ENCODE measurements at regions not wholly inside any gene's neighbourhood (a gene's known extent, or its start where the extent isn't known, plus 50 kb on each side); places are given as distances from the start of the nearest gene placed in this dataset.
A peak's percentile ranks its signal among the peaks of the same experiment; 100 is the strongest.
"Not testable (repeated sequence)": the region's sequence is repeated elsewhere in the genome, so short reads cannot be mapped to it uniquely, and the experiment has no call there.

- CTCF ChIA-PET; H3K27ac ChIP-seq (ENCODE audit: low read depth, low read length); H3K4me3 ChIP-seq (ENCODE audit: low read length); H3K4me1 Mint-ChIP-seq; H3K9me3 ChIP-seq (ENCODE audit: control insufficient read depth in 2 of 3, low read length in 3 of 3); H3K4me1 ChIP-seq (ENCODE audit: control insufficient read depth in 2 of 2, insufficient read depth in 2 of 2, low read length in 2 of 2); H3K27me3 ChIP-seq (ENCODE audit: control insufficient read depth in 2 of 2, insufficient read depth in 2 of 2, low read length in 2 of 2); DNase-seq; H3K27ac Mint-ChIP-seq; H3K27me3 Mint-ChIP-seq; intact Hi-C loops (cut with micrococcal nuclease); H3K4me3 Mint-ChIP-seq; H3K36me3 ChIP-seq (ENCODE audit: control insufficient read depth in 2 of 3, insufficient read depth in 3 of 3, low read length in 3 of 3); POLR2A ChIA-PET; ATAC-seq: not testable (repeated sequence)
- peaks cover 0 to 16% (median 8%) of the 10 kb centered on the region in 5 donors for H3K36me3 Mint-ChIP-seq
- peaks cover 14 to 71% (median 28%) of the 10 kb centered on the region in 11 donors for H3K9me3 Mint-ChIP-seq
Measured at GRCh38 chr1:65552484-65552883, 132.0 kb downstream of the LEPR start.

GRCh38 chr1:65554086-65554764 lies 133.8 kb downstream of the LEPR start:
- H3K4me3 Mint-ChIP-seq; intact Hi-C loops (cut with micrococcal nuclease); H3K27ac Mint-ChIP-seq; ATAC-seq; H3K27ac ChIP-seq (ENCODE audit: low read depth, low read length); H3K27me3 Mint-ChIP-seq; CTCF ChIA-PET; H3K36me3 ChIP-seq (ENCODE audit: control insufficient read depth in 2 of 3, insufficient read depth in 3 of 3, low read length in 3 of 3); DNase-seq; POLR2A ChIA-PET; H3K9me3 ChIP-seq (ENCODE audit: control insufficient read depth in 2 of 3, low read length in 3 of 3); H3K27me3 ChIP-seq (ENCODE audit: control insufficient read depth in 2 of 2, insufficient read depth in 2 of 2, low read length in 2 of 2); H3K4me1 ChIP-seq (ENCODE audit: control insufficient read depth in 2 of 2, insufficient read depth in 2 of 2, low read length in 2 of 2); H3K4me1 Mint-ChIP-seq; H3K4me3 ChIP-seq (ENCODE audit: low read length): not testable (repeated sequence)
- H3K36me3 Mint-ChIP-seq, result peaks cover 0 to 16% (median 8%) of the 10 kb centered on the region in 5 donors
- peaks cover 14 to 62% (median 32%) of the 10 kb centered on the region in 11 donors for H3K9me3 Mint-ChIP-seq

- Mint-ChIP-seq H3K4me3 (no peak overlapping the region), H3K36me3 (peaks cover 0 to 16% (median 8%) of the 10 kb centered on the region in 5 donors), H3K4me1 (no peaks in the 10 kb centered on the region), H3K27me3 (peaks cover 0 to 5% (median 0%) of the 10 kb centered on the region in 5 donors), H3K27ac (no peak overlapping the region), H3K9me3 (peaks cover 14 to 62% (median 32%) of the 10 kb centered on the region in 11 donors)
- Histone ChIP-seq H3K27ac (ENCODE audit: low read depth, low read length) (no peak overlapping the region), H3K27me3 (ENCODE audit: control insufficient read depth in 2 of 2, insufficient read depth in 2 of 2, low read length in 2 of 2) (no peaks in the 10 kb centered on the region), H3K36me3 (ENCODE audit: control insufficient read depth in 2 of 3, insufficient read depth in 3 of 3, low read length in 3 of 3) (no peaks in the 10 kb centered on the region), H3K4me3 (ENCODE audit: low read length) (no peak overlapping the region), H3K4me1 (ENCODE audit: control insufficient read depth in 2 of 2, insufficient read depth in 2 of 2, low read length in 2 of 2) (no peaks in the 10 kb centered on the region), H3K9me3 (ENCODE audit: control insufficient read depth in 2 of 3, low read length in 3 of 3) (no peaks in the 10 kb centered on the region)
- ChIA-PET POLR2A (no interaction called here), CTCF (no interaction called here)
- intact Hi-C loops (cut with micrococcal nuclease), result no loop called here
- ATAC-seq (no peak), DNase-seq (no peak)
Measured at GRCh38 chr1:65554829-65555228, 134.4 kb downstream of the LEPR start.

GRCh38 chr1:65558215-65558614 lies 137.7 kb downstream of the LEPR start:
- H3K27ac ChIP-seq (ENCODE audit: low read depth, low read length), result no peak overlapping the region
- intact Hi-C loops (cut with micrococcal nuclease), result no loop called here

GRCh38 chr1:65564493-65564892 lies 144.0 kb downstream of the LEPR start:
- H3K36me3 Mint-ChIP-seq, result peaks cover 0 to 18% (median 9%) of the 10 kb centered on the region in 5 donors
- Histone ChIP-seq H3K4me1 (ENCODE audit: control insufficient read depth in 2 of 2, insufficient read depth in 2 of 2, low read length in 2 of 2) (no peaks in the 10 kb centered on the region), H3K36me3 (ENCODE audit: control insufficient read depth in 2 of 3, insufficient read depth in 3 of 3, low read length in 3 of 3) (no peaks in the 10 kb centered on the region), H3K27ac (ENCODE audit: low read depth, low read length) (no peak overlapping the region), H3K4me3 (ENCODE audit: low read length) (no peak overlapping the region), H3K9me3 (ENCODE audit: control insufficient read depth in 2 of 3, low read length in 3 of 3) (no peaks in the 10 kb centered on the region), H3K27me3 (ENCODE audit: control insufficient read depth in 2 of 2, insufficient read depth in 2 of 2, low read length in 2 of 2) (no peaks in the 10 kb centered on the region)
- intact Hi-C loops (cut with micrococcal nuclease), result no loop called here
- POLR2A ChIA-PET, result no interaction called here
- no peak overlapping the region for H3K4me3 Mint-ChIP-seq
- CTCF ChIA-PET, result no interaction called here
- DNase-seq (no peak), ATAC-seq (peak; percentile 56)
- peaks cover 0 to 10% (median 6%) of the 10 kb centered on the region in 11 donors for H3K9me3 Mint-ChIP-seq
- no peaks in the 10 kb centered on the region for H3K27me3 Mint-ChIP-seq
- no peaks in the 10 kb centered on the region for H3K4me1 Mint-ChIP-seq
- H3K27ac Mint-ChIP-seq, result no peak overlapping the region

More at GRCh38 chr1:65558215-65558614, 137.7 kb downstream of the LEPR start:
- Mint-ChIP-seq H3K27me3 (no peaks in the 10 kb centered on the region), H3K4me1 (no peaks in the 10 kb centered on the region), H3K4me3 (no peak overlapping the region), H3K36me3 (peaks cover 0 to 4% (median 0%) of the 10 kb centered on the region in 5 donors), H3K27ac (no peak overlapping the region), H3K9me3 (peaks cover 0 to 32% (median 9%) of the 10 kb centered on the region in 11 donors)
- ATAC-seq, result no peak
- no peak overlapping the region for H3K4me3 ChIP-seq (ENCODE audit: low read length)
- no peaks in the 10 kb centered on the region for H3K36me3 ChIP-seq (ENCODE audit: control insufficient read depth in 2 of 3, insufficient read depth in 3 of 3, low read length in 3 of 3)
- POLR2A ChIA-PET, result no interaction called here
- no peaks in the 10 kb centered on the region for H3K9me3 ChIP-seq (ENCODE audit: control insufficient read depth in 2 of 3, low read length in 3 of 3)
- H3K4me1 ChIP-seq (ENCODE audit: control insufficient read depth in 2 of 2, insufficient read depth in 2 of 2, low read length in 2 of 2), result no peaks in the 10 kb centered on the region
- H3K27me3 ChIP-seq (ENCODE audit: control insufficient read depth in 2 of 2, insufficient read depth in 2 of 2, low read length in 2 of 2), result no peaks in the 10 kb centered on the region
- no peak for DNase-seq
- CTCF ChIA-PET, result no interaction called here

GRCh38 chr1:65568285-65568684 lies 147.8 kb downstream of the LEPR start:
- Histone ChIP-seq H3K27me3 (ENCODE audit: control insufficient read depth in 2 of 2, insufficient read depth in 2 of 2, low read length in 2 of 2) (no peaks in the 10 kb centered on the region), H3K27ac (ENCODE audit: low read depth, low read length) (no peak overlapping the region), H3K4me1 (ENCODE audit: control insufficient read depth in 2 of 2, insufficient read depth in 2 of 2, low read length in 2 of 2) (no peaks in the 10 kb centered on the region), H3K36me3 (ENCODE audit: control insufficient read depth in 2 of 3, insufficient read depth in 3 of 3, low read length in 3 of 3) (no peaks in the 10 kb centered on the region), H3K9me3 (ENCODE audit: control insufficient read depth in 2 of 3, low read length in 3 of 3) (no peaks in the 10 kb centered on the region), H3K4me3 (ENCODE audit: low read length) (no peak overlapping the region)
- Mint-ChIP-seq H3K4me1 (no peaks in the 10 kb centered on the region), H3K9me3 (peaks cover 0 to 10% (median 6%) of the 10 kb centered on the region in 11 donors), H3K36me3 (peaks cover 0 to 18% (median 9%) of the 10 kb centered on the region in 5 donors), H3K27me3 (no peaks in the 10 kb centered on the region), H3K4me3 (no peak overlapping the region), H3K27ac (no peak overlapping the region)
- intact Hi-C loops (cut with micrococcal nuclease), result no loop called here
- POLR2A ChIA-PET, result no interaction called here
- CTCF ChIA-PET, result no interaction called here
- DNase-seq (no peak), ATAC-seq (no peak)

- H3K4me1 ChIP-seq (ENCODE audit: control insufficient read depth in 2 of 2, insufficient read depth in 2 of 2, low read length in 2 of 2), result no peaks in the 10 kb centered on the region
- ChIA-PET POLR2A (no interaction called here), CTCF (no interaction called here)
- no peak overlapping the region for H3K27ac ChIP-seq (ENCODE audit: low read depth, low read length)
- Mint-ChIP-seq H3K4me3 (no peak overlapping the region), H3K36me3 (peaks cover 0 to 11% (median 4%) of the 10 kb centered on the region in 5 donors), H3K4me1 (no peaks in the 10 kb centered on the region), H3K27me3 (no peaks in the 10 kb centered on the region), H3K27ac (no peak overlapping the region), H3K9me3 (peaks cover 0 to 9% (median 0%) of the 10 kb centered on the region in 11 donors)
- no peaks in the 10 kb centered on the region for H3K36me3 ChIP-seq (ENCODE audit: control insufficient read depth in 2 of 3, insufficient read depth in 3 of 3, low read length in 3 of 3)
- H3K9me3 ChIP-seq (ENCODE audit: control insufficient read depth in 2 of 3, low read length in 3 of 3), result no peaks in the 10 kb centered on the region
- no peaks in the 10 kb centered on the region for H3K27me3 ChIP-seq (ENCODE audit: control insufficient read depth in 2 of 2, insufficient read depth in 2 of 2, low read length in 2 of 2)
- intact Hi-C loops (cut with micrococcal nuclease), result no loop called here
- H3K4me3 ChIP-seq (ENCODE audit: low read length), result no peak overlapping the region
- ATAC-seq (no peak), DNase-seq (no peak)
Measured at GRCh38 chr1:65572701-65573421, 152.4 kb downstream of the LEPR start.
